ENCODE measurements at regions not wholly inside any gene's neighbourhood (a gene's known extent, or its start where the extent isn't known, plus 50 kb on each side); places are given as distances from the start of the nearest gene placed in this dataset.
"Not testable (repeated sequence)": the region's sequence is repeated elsewhere in the genome, so short reads cannot be mapped to it uniquely, and the experiment has no call there.

- no peaks in the 10 kb centered on the region for H3K36me3 ChIP-seq
- no peaks in the 10 kb centered on the region for H3K27me3 ChIP-seq
- no peaks in the 10 kb centered on the region for H3K4me1 ChIP-seq
- no peak for DNase-seq
- no peak overlapping the region for H3K27ac ChIP-seq
- H3K4me3 ChIP-seq = no peak overlapping the region
- no peaks in the 10 kb centered on the region for H3K9me3 ChIP-seq (replicated peaks)
Observed at GRCh38 chr4:95898226-95898625, 58.3 kb downstream of the PDHA2 start.

- Histone ChIP-seq H3K36me3 (no peaks in the 10 kb centered on the region), H3K27ac (no peak overlapping the region), H3K27me3 (no peaks in the 10 kb centered on the region), H3K9me3 (replicated peaks) (no peaks in the 10 kb centered on the region), H3K4me3 (no peak overlapping the region), H3K4me1 (no peaks in the 10 kb centered on the region)
- DNase-seq = no peak
Observed at GRCh38 chr4:95909211-95909610, 69.3 kb downstream of the PDHA2 start.

GRCh38 chr4:95910749-95911148, 70.9 kb downstream of the PDHA2 start:
- H3K27me3 ChIP-seq = no peaks in the 10 kb centered on the region
- DNase-seq = no peak

GRCh38 chr4:95921470-95921869, 81.6 kb downstream of the PDHA2 start:
- Histone ChIP-seq H3K4me1 (no peaks in the 10 kb centered on the region), H3K9me3 (replicated peaks) (no peaks in the 10 kb centered on the region)

More at GRCh38 chr4:95910749-95911148, 70.9 kb downstream of the PDHA2 start:
- Histone ChIP-seq H3K4me1 (no peaks in the 10 kb centered on the region), H3K27ac (no peak overlapping the region), H3K36me3 (no peaks in the 10 kb centered on the region), H3K9me3 (replicated peaks) (no peaks in the 10 kb centered on the region), H3K4me3 (no peak overlapping the region)

GRCh38 chr4:95929448-95930064, 89.7 kb downstream of the PDHA2 start:
- Histone ChIP-seq H3K4me1 (no peaks in the 10 kb centered on the region), H3K27ac (no peak overlapping the region), H3K9me3 (replicated peaks) (peaks cover 6% of the 10 kb centered on the region), H3K36me3 (no peaks in the 10 kb centered on the region), H3K27me3 (no peaks in the 10 kb centered on the region), H3K4me3 (no peak overlapping the region)
- DNase-seq = peak in 1 of 2 experiments; percentile 26

More at GRCh38 chr4:95921470-95921869, 81.6 kb downstream of the PDHA2 start:
- DNase-seq = no peak
- H3K36me3 ChIP-seq = no peaks in the 10 kb centered on the region
- H3K4me3 ChIP-seq = no peak overlapping the region
- no peak overlapping the region for H3K27ac ChIP-seq
- no peaks in the 10 kb centered on the region for H3K27me3 ChIP-seq

- H3K9me3 ChIP-seq (replicated peaks) = no peaks in the 10 kb centered on the region
- no peak overlapping the region for H3K27ac ChIP-seq
- no peaks in the 10 kb centered on the region for H3K36me3 ChIP-seq
- H3K4me3 ChIP-seq = no peak overlapping the region
- peaks cover 3% of the 10 kb centered on the region; the same call in 1 of the 2 replicates for H3K27me3 ChIP-seq
- no peak for DNase-seq
- H3K4me1 ChIP-seq = no peaks in the 10 kb centered on the region
Observed at GRCh38 chr4:95939141-95939540, 99.2 kb downstream of the PDHA2 start.

- 0 out of 2 replicates have a peak, but pooled peaks cover 2% of the 10 kb centered on the region for H3K9me3 ChIP-seq (replicated peaks)
- H3K4me1 ChIP-seq = no peaks in the 10 kb centered on the region
- H3K36me3 ChIP-seq = no peaks in the 10 kb centered on the region
- no peak for DNase-seq
- no peak overlapping the region for H3K27ac ChIP-seq
- H3K4me3 ChIP-seq = no peak overlapping the region
- H3K27me3 ChIP-seq = no peaks in the 10 kb centered on the region
Observed at GRCh38 chr4:95949136-95949765, 109.4 kb downstream of the PDHA2 start.

GRCh38 chr4:95949808-95950207, 109.9 kb downstream of the PDHA2 start:
- no peak overlapping the region for H3K27ac ChIP-seq
- H3K27me3 ChIP-seq = no peaks in the 10 kb centered on the region
- no peak overlapping the region for H3K4me3 ChIP-seq
- 0 out of 2 replicates have a peak, but pooled peaks cover 2% of the 10 kb centered on the region for H3K9me3 ChIP-seq (replicated peaks)
- H3K4me1 ChIP-seq = no peaks in the 10 kb centered on the region
- no peak for DNase-seq
- no peaks in the 10 kb centered on the region for H3K36me3 ChIP-seq

- not testable (repeated sequence) for DNase-seq; H3K27me3 ChIP-seq; H3K9me3 ChIP-seq (replicated peaks); H3K4me3 ChIP-seq; H3K4me1 ChIP-seq; H3K36me3 ChIP-seq; H3K27ac ChIP-seq
Observed at GRCh38 chr4:95952538-95952937, 112.6 kb downstream of the PDHA2 start.

GRCh38 chr4:95956094-95956493, 116.2 kb downstream of the PDHA2 start:
- H3K4me1 ChIP-seq = no peaks in the 10 kb centered on the region
- no peak overlapping the region for H3K4me3 ChIP-seq
- no peaks in the 10 kb centered on the region for H3K36me3 ChIP-seq
- H3K27me3 ChIP-seq = no peaks in the 10 kb centered on the region
- no peak overlapping the region for H3K27ac ChIP-seq
- DNase-seq = no peak
- H3K9me3 ChIP-seq (replicated peaks) = no peaks in the 10 kb centered on the region

GRCh38 chr4:95957054-95957453, 117.2 kb downstream of the PDHA2 start:
- no peak for DNase-seq
- Histone ChIP-seq H3K36me3 (no peaks in the 10 kb centered on the region), H3K4me1 (no peaks in the 10 kb centered on the region), H3K9me3 (replicated peaks) (no peaks in the 10 kb centered on the region), H3K27me3 (no peaks in the 10 kb centered on the region), H3K4me3 (no peak overlapping the region), H3K27ac (no peak overlapping the region)

- Histone ChIP-seq H3K36me3 (no peaks in the 10 kb centered on the region), H3K27me3 (no peaks in the 10 kb centered on the region), H3K4me1 (no peaks in the 10 kb centered on the region), H3K27ac (no peak overlapping the region), H3K9me3 (replicated peaks) (no peaks in the 10 kb centered on the region), H3K4me3 (no peak overlapping the region)
- no peak for DNase-seq
Observed at GRCh38 chr4:95957759-95958158, 117.9 kb downstream of the PDHA2 start.

GRCh38 chr4:95959182-95959581, 119.3 kb downstream of the PDHA2 start:
- no peaks in the 10 kb centered on the region for H3K36me3 ChIP-seq
- no peak for DNase-seq
- H3K4me1 ChIP-seq = no peaks in the 10 kb centered on the region
- no peak overlapping the region for H3K4me3 ChIP-seq
- no peaks in the 10 kb centered on the region for H3K9me3 ChIP-seq (replicated peaks)
- no peak overlapping the region for H3K27ac ChIP-seq
- no peaks in the 10 kb centered on the region for H3K27me3 ChIP-seq

- no peaks in the 10 kb centered on the region for H3K9me3 ChIP-seq (replicated peaks)
- H3K36me3 ChIP-seq = no peaks in the 10 kb centered on the region
- DNase-seq = no peak
- no peaks in the 10 kb centered on the region for H3K27me3 ChIP-seq
- H3K27ac ChIP-seq = no peak overlapping the region
- H3K4me3 ChIP-seq = no peak overlapping the region
- H3K4me1 ChIP-seq = no peaks in the 10 kb centered on the region
Observed at GRCh38 chr4:95959633-95960032, 119.7 kb downstream of the PDHA2 start.

- DNase-seq = no peak
- Histone ChIP-seq H3K36me3 (no peaks in the 10 kb centered on the region), H3K4me1 (no peaks in the 10 kb centered on the region), H3K9me3 (replicated peaks) (no peaks in the 10 kb centered on the region), H3K4me3 (no peak overlapping the region), H3K27me3 (no peaks in the 10 kb centered on the region), H3K27ac (no peak overlapping the region)
Observed at GRCh38 chr4:95963456-95963855, 123.6 kb downstream of the PDHA2 start.

Measured in SJCRH30 (cell line).